Fibroblast of villous mesenchyme (primary cell): ENCODE measurements at regions not wholly inside any gene's neighbourhood (a gene's known extent, or its start where the extent isn't known, plus 50 kb on each side); places are given as distances from the start of the nearest gene placed in this dataset.

Experiments used
- DNase-seq: peaks from one replicate; pipeline ENCODE4 v3.0.0-alpha.2; 2010; ENCODE audit warnings: low read depth
- H3K4me3 ChIP-seq: 2 replicates; pipeline ENCODE4 v1.5.1; 2011; ENCODE audit warnings: low read depth, mild to moderate bottlenecking, low read length
- TF ChIP-seq, protein P1 (sequence below): IDR thresholded peaks from 2 replicates; pipeline ENCODE4 v1.5.1; 2012; ENCODE audit warnings: low read depth, mild to moderate bottlenecking, low read length; ENCODE audit not compliant: insufficient read depth

- TF ChIP-seq, protein P1, sequence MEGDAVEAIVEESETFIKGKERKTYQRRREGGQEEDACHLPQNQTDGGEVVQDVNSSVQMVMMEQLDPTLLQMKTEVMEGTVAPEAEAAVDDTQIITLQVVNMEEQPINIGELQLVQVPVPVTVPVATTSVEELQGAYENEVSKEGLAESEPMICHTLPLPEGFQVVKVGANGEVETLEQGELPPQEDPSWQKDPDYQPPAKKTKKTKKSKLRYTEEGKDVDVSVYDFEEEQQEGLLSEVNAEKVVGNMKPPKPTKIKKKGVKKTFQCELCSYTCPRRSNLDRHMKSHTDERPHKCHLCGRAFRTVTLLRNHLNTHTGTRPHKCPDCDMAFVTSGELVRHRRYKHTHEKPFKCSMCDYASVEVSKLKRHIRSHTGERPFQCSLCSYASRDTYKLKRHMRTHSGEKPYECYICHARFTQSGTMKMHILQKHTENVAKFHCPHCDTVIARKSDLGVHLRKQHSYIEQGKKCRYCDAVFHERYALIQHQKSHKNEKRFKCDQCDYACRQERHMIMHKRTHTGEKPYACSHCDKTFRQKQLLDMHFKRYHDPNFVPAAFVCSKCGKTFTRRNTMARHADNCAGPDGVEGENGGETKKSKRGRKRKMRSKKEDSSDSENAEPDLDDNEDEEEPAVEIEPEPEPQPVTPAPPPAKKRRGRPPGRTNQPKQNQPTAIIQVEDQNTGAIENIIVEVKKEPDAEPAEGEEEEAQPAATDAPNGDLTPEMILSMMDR = no peak
- H3K4me3 ChIP-seq = no peak overlapping the region
- DNase-seq = no peak
These were observed 63.8 kb downstream of the IGLL1 start for GRCh38 chr22:23516304-23516703.

GRCh38 chr22:23514322-23515038, 65.6 kb downstream of the IGLL1 start:
- TF ChIP-seq, protein P1 = no peak
- H3K4me3 ChIP-seq = no peak overlapping the region
- DNase-seq = no peak

DNA sequence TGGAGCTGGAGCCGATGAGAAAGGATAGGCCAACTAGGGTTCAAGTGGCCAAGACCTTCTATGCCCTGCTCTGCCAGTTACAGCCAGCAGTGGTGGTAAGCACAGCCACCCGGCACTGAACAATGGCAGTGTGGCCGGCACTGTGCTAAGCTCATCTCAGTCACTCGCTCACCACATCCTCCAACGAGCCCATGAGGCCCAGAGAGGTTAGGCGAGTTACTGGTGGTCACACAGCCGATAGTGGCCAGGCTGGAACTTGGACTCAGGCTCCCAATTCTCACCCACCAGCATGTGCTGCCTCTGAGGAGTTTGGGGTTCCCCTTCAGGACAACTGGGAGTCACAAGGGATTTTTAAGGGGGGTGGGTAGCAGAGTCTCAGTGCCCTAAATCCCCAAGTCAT, 66.4 kb downstream of the IGLL1 start:
- no peak for DNase-seq
- H3K4me3 ChIP-seq = no peak overlapping the region
- TF ChIP-seq, protein P1 = no peak

DNA sequence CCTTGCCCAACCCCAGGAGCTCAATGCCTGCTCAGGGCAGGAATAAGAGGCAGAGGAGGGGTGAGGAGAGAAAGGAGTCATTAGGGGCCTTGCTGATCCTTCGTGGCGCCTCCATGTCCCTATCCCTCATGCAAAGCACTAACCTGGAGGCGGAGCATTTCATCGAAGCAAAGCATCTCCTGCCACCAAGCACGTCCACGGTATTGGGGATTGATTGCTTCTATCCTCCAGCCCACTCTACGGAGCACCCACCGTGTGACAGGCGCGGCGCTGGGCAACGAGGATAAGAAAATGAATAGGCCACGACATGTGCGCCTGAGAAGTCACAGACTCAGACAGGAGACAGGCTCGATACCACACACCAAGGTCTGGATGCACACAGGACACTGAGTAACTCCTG, 67.0 kb downstream of the IGLL1 start:
- TF ChIP-seq, protein P1 = no peak
- DNase-seq = no peak
- no peak overlapping the region for H3K4me3 ChIP-seq

- H3K4me3 ChIP-seq = no peak overlapping the region
- DNase-seq = no peak
- TF ChIP-seq, protein P1 = no peak
These were observed 67.4 kb downstream of the IGLL1 start for GRCh38 chr22:23512721-23513120.

DNA sequence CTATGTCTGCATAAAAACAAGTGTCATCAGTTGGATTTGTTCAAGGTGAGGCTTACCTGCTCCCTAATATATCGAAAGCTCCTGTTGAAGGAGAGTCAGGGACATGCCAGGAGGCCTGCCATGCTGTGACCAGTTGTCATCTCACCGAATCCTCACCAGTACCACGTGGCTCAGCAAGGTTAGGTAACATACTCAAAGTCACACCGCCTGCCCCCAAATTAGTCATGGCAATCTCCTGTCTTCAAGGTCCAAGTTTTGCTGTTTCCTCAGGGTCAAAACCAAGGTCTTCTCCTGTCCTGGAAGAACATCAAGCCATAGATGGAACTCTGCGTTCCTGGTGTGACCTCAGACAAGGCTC, 67.8 kb downstream of the IGLL1 start:
- no peak overlapping the region for H3K4me3 ChIP-seq
- DNase-seq = no peak
- TF ChIP-seq, protein P1 = no peak
